ENCODE measurements at regions not wholly inside any gene's neighbourhood (a gene's known extent, or its start where the extent isn't known, plus 50 kb on each side); places are given as distances from the start of the nearest gene placed in this dataset.

- H3K27ac ChIP-seq = no peak overlapping the region
- H3K4me1 ChIP-seq = no peaks in the 10 kb centered on the region
- H3K4me3 ChIP-seq = no peak overlapping the region
- TF ChIP-seq CTCF (IDR thresholded peaks at IDR 0.05) (no peak), POLR2A (IDR thresholded peaks at IDR 0.05) (no peak)
- no peaks in the 10 kb centered on the region for H3K27me3 ChIP-seq
- ATAC-seq (no peak), DNase-seq (no peak)
- peaks cover 0 to 2% (median 0%) of the 10 kb centered on the region in 4 donors for H3K36me3 ChIP-seq
- H3K9me3 ChIP-seq = no peaks in the 10 kb centered on the region
- 62% methylated on average over 3 of the region's 3 CpGs for WGBS (ENCODE audit: insufficient coverage, low coverage, low lambda C conversion rate, missing lambda C conversion rate)
- intact Hi-C loops (cut with DNase I) = no loop called here
Observed at GRCh38 chr5:105752801-105753200, 1917.9 kb downstream of the EFNA5 start.

DNA sequence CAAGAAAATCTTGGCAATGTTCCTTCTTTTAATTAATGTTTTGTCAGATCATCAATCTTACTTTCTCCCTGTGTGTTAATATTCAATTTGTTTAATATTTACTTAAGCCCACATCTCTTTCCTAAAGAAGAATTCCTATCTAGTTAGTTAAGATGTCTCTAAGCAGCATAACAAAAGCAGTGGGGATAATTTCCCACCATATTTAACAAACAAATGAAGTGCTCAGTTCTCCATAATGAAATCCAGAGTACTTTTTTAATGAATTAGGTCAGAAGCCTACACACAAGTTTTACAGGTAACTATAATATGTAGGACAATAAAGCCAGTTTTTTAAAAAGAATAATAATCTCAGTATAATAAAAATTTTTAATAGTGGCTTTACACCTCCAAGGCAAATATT lies 1918.8 kb downstream of the EFNA5 start:
- Histone ChIP-seq H3K4me1 (no peaks in the 10 kb centered on the region), H3K9me3 (no peaks in the 10 kb centered on the region), H3K27me3 (no peaks in the 10 kb centered on the region), H3K4me3 (no peak overlapping the region), H3K36me3 (peaks cover 0 to 2% (median 0%) of the 10 kb centered on the region in 4 donors), H3K27ac (no peak overlapping the region)
- no peak for DNase-seq
- TF ChIP-seq CTCF (IDR thresholded peaks at IDR 0.05) (no peak), POLR2A (IDR thresholded peaks at IDR 0.05) (no peak)
- intact Hi-C loops (cut with DNase I) = no loop called here
- ATAC-seq = no peak

- no peak overlapping the region for H3K27ac ChIP-seq
- no peaks in the 10 kb centered on the region for H3K27me3 ChIP-seq
- ATAC-seq = no peak
- intact Hi-C loops (cut with DNase I) = no loop called here
- TF ChIP-seq POLR2A (IDR thresholded peaks at IDR 0.05) = no peak
- no peak for TF ChIP-seq CTCF (IDR thresholded peaks at IDR 0.05)
- H3K9me3 ChIP-seq = no peaks in the 10 kb centered on the region
- no peak for DNase-seq
- H3K4me3 ChIP-seq = no peak overlapping the region
- H3K4me1 ChIP-seq = no peaks in the 10 kb centered on the region
- no peaks in the 10 kb centered on the region for H3K36me3 ChIP-seq
Observed at GRCh38 chr5:105745111-105745510, 1925.6 kb downstream of the EFNA5 start.

DNA sequence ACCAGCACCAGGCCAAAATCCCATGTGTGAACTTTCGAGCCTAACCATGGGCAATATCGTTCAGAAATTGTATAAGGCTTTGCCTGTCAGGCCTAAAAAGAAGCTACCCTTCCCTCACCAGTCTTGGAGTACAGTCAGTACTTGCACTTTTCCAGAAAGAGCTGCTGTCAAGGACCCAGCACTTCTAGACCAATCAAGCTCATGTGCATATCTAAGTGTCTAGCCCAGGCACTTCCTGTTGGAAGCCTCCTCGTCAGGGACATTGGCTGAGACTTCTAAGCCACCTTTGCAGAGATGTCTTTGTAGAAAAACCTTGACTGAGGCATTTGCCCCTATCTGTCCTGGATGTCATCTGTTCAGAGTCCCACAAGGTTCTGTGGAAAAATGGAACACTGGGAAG lies 1930.5 kb downstream of the EFNA5 start:
- no peaks in the 10 kb centered on the region for H3K27me3 ChIP-seq
- H3K4me3 ChIP-seq = no peak overlapping the region
- ATAC-seq (no peak), DNase-seq (no peak)
- H3K4me1 ChIP-seq = no peaks in the 10 kb centered on the region
- no peaks in the 10 kb centered on the region for H3K9me3 ChIP-seq
- no peaks in the 10 kb centered on the region for H3K36me3 ChIP-seq
- H3K27ac ChIP-seq = no peak overlapping the region
- TF ChIP-seq CTCF (IDR thresholded peaks at IDR 0.05) = no peak
- no peak for TF ChIP-seq POLR2A (IDR thresholded peaks at IDR 0.05)
- intact Hi-C loops (cut with DNase I) = no loop called here
- 28% methylated on average over 3 of the region's 3 CpGs for WGBS (ENCODE audit: insufficient coverage, low coverage, low lambda C conversion rate, missing lambda C conversion rate)

GRCh38 chr5:105739732-105740131 lies 1931.0 kb downstream of the EFNA5 start:
- DNase-seq = no peak
- Histone ChIP-seq H3K36me3 (no peaks in the 10 kb centered on the region), H3K4me3 (no peak overlapping the region), H3K9me3 (no peaks in the 10 kb centered on the region), H3K27me3 (no peaks in the 10 kb centered on the region), H3K27ac (no peak overlapping the region), H3K4me1 (no peaks in the 10 kb centered on the region)
- no peak for TF ChIP-seq POLR2A (IDR thresholded peaks at IDR 0.05)
- TF ChIP-seq CTCF (IDR thresholded peaks at IDR 0.05) = no peak
- intact Hi-C loops (cut with DNase I) = no loop called here
- no peak for ATAC-seq

Measured in right lobe of liver (tissue), 6 donors.